ENCODE measurements at regions not wholly inside any gene's neighbourhood (a gene's known extent, or its start where the extent isn't known, plus 50 kb on each side); places are given as distances from the start of the nearest gene placed in this dataset.

DNA sequence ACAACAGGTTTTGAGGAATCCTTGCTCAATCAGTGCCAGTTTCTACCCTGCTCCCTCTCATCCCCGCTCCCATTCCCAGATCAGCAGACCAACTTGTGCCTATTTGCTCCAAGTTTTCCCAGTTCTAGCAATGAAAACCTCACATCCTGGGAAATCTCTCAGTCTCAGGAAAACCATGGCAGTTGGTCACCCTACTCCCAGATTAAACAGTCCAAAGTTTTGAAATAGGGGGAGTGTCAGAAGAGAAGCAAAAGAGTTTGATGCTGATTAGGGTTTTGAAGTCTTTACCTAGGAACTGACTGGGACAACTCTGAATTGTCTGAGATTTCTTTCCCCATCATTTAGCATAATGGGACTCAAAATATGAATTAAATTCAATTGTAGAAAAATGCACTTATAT lies 95.8 kb upstream of the ARID2 start:
- peaks cover 5% of the 10 kb centered on the region for H3K4me1 ChIP-seq (ENCODE audit: insufficient read depth, low read length)
- no peaks in the 10 kb centered on the region for H3K79me2 ChIP-seq (ENCODE audit: insufficient read depth, low read length)
- H2AFZ ChIP-seq (ENCODE audit: low read length), result no peak overlapping the region
- no peak for DNase-seq (ENCODE audit: insufficient read length, low spot score, missing footprints)
- no peaks in the 10 kb centered on the region for H3K27me3 ChIP-seq (ENCODE audit: insufficient read depth, low read length)
- no peaks in the 10 kb centered on the region for H3K9me3 ChIP-seq (ENCODE audit: low read depth, low read length)
- H4K20me1 ChIP-seq (ENCODE audit: insufficient read depth, low read length), result no peaks in the 10 kb centered on the region
- no peak overlapping the region for H3K27ac ChIP-seq (ENCODE audit: low read depth, low read length)
- H3K36me3 ChIP-seq (ENCODE audit: insufficient read depth, low read length), result no peaks in the 10 kb centered on the region
- no peak overlapping the region for H3K4me3 ChIP-seq (ENCODE audit: insufficient read depth, low read length)
- TF ChIP-seq CTCF (IDR thresholded peaks at IDR 0.05; ENCODE audit: extremely low read depth, low read depth, low read length), result no peak
- H3K4me2 ChIP-seq (ENCODE audit: insufficient read depth, low read length), result no peak overlapping the region

DNA sequence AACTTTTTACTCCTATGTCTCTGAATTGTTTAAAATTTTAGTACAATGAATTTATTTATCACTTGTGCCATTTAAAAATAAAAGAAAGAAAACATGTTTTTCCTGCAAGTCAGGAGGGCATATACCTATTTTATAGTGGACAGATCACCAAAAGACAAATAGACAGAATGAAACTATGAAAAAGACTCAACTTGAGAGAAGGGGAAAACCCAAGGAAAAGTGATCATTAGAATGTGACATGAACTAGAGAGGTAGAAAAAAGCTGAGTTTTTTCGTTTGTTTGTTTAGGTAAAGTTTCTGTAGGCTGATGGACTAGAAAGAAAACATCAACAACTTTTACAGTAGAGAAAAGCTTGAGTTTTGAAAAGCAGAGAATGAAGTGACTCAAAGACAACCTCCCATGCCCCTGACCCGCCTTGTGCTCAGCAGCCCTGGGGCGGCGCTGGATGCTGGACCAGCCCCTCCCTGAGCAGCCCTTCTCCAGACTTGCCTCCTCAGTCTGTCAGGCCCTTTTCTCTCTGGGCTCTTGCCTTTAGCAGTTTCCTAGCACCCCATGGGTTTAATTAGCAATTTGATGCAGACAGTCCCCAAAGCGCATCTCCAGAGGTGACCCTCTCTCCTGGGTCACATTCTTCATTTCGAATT lies 95.1 kb upstream of the ARID2 start:
- no peak for TF ChIP-seq CTCF (IDR thresholded peaks at IDR 0.05; ENCODE audit: extremely low read depth, low read depth, low read length)
- Histone ChIP-seq H3K9me3 (ENCODE audit: low read depth, low read length) (no peaks in the 10 kb centered on the region), H3K27me3 (ENCODE audit: insufficient read depth, low read length) (no peaks in the 10 kb centered on the region), H4K20me1 (ENCODE audit: insufficient read depth, low read length) (no peaks in the 10 kb centered on the region), H3K4me3 (ENCODE audit: insufficient read depth, low read length) (no peak overlapping the region), H3K36me3 (ENCODE audit: insufficient read depth, low read length) (no peaks in the 10 kb centered on the region), H3K79me2 (ENCODE audit: insufficient read depth, low read length) (no peaks in the 10 kb centered on the region), H3K4me1 (ENCODE audit: insufficient read depth, low read length) (peaks cover 5% of the 10 kb centered on the region), H3K4me2 (ENCODE audit: insufficient read depth, low read length) (no peak overlapping the region), H3K27ac (ENCODE audit: low read depth, low read length) (no peak overlapping the region), H2AFZ (ENCODE audit: low read length) (no peak overlapping the region)
- no peak for DNase-seq (ENCODE audit: insufficient read length, low spot score, missing footprints)

- Histone ChIP-seq H2AFZ (ENCODE audit: low read length) (no peak overlapping the region), H3K9me3 (ENCODE audit: low read depth, low read length) (no peaks in the 10 kb centered on the region), H3K4me1 (ENCODE audit: insufficient read depth, low read length) (peaks cover 5% of the 10 kb centered on the region), H4K20me1 (ENCODE audit: insufficient read depth, low read length) (no peaks in the 10 kb centered on the region), H3K79me2 (ENCODE audit: insufficient read depth, low read length) (no peaks in the 10 kb centered on the region), H3K36me3 (ENCODE audit: insufficient read depth, low read length) (no peaks in the 10 kb centered on the region), H3K4me3 (ENCODE audit: insufficient read depth, low read length) (no peak overlapping the region), H3K4me2 (ENCODE audit: insufficient read depth, low read length) (no peak overlapping the region), H3K27ac (ENCODE audit: low read depth, low read length) (no peak overlapping the region), H3K27me3 (ENCODE audit: insufficient read depth, low read length) (no peaks in the 10 kb centered on the region)
- DNase-seq (ENCODE audit: insufficient read length, low spot score, missing footprints), result no peak
- no peak for TF ChIP-seq CTCF (IDR thresholded peaks at IDR 0.05; ENCODE audit: extremely low read depth, low read depth, low read length)
These were observed 92.3 kb upstream of the ARID2 start for GRCh38 chr12:45637242-45637641.

- Histone ChIP-seq H3K9me3 (ENCODE audit: low read depth, low read length) (no peaks in the 10 kb centered on the region), H3K4me1 (ENCODE audit: insufficient read depth, low read length) (peaks cover 5% of the 10 kb centered on the region), H3K36me3 (ENCODE audit: insufficient read depth, low read length) (no peaks in the 10 kb centered on the region), H4K20me1 (ENCODE audit: insufficient read depth, low read length) (no peaks in the 10 kb centered on the region), H3K27me3 (ENCODE audit: insufficient read depth, low read length) (no peaks in the 10 kb centered on the region), H2AFZ (ENCODE audit: low read length) (no peak overlapping the region), H3K27ac (ENCODE audit: low read depth, low read length) (no peak overlapping the region), H3K79me2 (ENCODE audit: insufficient read depth, low read length) (no peaks in the 10 kb centered on the region), H3K4me2 (ENCODE audit: insufficient read depth, low read length) (no peak overlapping the region), H3K4me3 (ENCODE audit: insufficient read depth, low read length) (no peak overlapping the region)
- no peak for TF ChIP-seq CTCF (IDR thresholded peaks at IDR 0.05; ENCODE audit: extremely low read depth, low read depth, low read length)
- DNase-seq (ENCODE audit: insufficient read length, low spot score, missing footprints), result no peak
These were observed 91.8 kb upstream of the ARID2 start for GRCh38 chr12:45637706-45638105.
